Stimulated activated CD4-positive, alpha-beta T cell treated with anti-CD3 and anti-CD28 coated beads, Interleukin-1b, Interleukin-23, amount 100 ng/mL, for 48 hours (primary cell): ENCODE measurements at regions not wholly inside any gene's neighbourhood (a gene's known extent, or its start where the extent isn't known, plus 50 kb on each side); places are given as distances from the start of the nearest gene placed in this dataset.
"Not testable (repeated sequence)": the region's sequence is repeated elsewhere in the genome, so short reads cannot be mapped to it uniquely, and the experiment has no call there.

Experiments used
- DNase-seq: peaks from one replicate; pipeline ENCODE4 v3.0.0-alpha.2; 2020

DNA sequence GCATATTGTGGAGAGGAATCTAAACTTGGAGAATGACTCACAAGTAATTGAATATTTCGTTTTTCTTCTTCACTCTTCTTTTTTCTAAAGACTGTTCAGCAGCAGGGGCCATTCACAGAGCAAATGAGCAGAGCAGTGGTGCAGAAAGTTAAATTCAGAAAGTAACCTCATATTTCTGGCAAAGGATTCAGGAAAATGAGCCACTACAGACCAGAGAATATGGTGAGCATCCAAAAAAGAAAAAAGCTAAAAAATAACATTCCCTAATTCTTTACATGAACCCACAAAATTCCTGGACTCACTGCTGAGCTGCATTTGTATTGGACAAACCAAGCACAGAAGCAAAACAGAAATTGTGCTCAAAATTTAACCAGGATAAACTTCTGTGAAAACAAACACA, 1486.8 kb upstream of the C9orf72 start:
- no peak for DNase-seq

DNA sequence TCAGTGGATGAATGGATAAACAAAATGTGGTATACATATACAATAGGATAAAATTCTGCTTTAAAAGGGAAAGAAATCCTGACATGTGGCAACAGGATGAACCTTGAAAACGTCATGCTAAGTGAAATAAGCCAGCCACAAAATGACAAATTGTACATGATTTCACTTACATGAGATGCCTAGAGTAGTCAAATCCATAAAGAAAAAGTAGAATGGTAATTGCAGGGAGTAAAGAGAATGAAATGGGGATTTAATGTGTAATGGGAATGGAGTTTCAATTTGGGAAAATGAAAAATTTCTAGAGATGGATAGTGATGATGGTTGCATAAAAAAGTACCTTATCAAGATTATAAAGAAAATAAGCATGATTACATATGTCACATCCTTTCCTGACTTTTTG, 1489.2 kb upstream of the C9orf72 start:
- DNase-seq, result no peak

DNA sequence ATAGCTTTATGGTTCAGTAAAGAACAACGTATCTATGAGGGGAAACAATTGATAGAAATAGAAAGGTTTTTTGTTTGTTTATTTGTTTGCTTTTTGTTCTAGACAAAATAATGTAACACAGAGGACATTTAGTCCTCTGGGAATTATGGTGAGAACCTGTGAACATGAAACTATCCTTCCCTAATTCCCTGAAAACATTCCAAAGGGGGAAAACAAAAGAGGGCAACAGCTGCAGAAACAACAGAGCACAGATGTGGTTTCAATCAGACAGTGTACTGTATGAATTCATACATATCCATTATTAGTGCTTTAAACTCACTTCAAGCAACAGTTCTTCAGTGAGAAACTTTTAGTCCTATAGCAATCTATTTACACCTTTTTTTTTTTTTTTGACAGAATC, 1489.8 kb upstream of the C9orf72 start:
- no peak for DNase-seq

DNA sequence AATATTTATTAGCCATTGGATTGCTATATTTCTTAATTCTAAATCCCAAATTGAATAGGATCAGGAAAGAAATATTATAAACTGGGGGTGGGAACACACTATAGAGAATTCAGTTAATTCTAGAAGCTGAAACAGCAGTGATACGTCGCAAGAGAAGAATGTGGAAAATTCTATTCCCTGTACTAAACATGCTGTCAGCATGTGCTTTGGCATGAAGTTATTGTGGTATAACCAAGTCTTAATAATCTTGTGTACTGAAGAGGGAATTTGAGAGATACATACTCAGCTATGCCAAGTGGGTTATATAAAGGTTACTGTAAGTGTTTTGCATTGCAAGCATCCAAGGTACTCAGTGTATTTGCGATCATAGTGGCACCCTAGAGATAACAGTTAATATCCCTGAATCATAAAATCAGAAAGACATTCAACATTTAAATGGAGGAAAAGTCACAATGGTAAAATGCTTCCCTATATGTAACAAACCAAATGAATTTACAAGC, 1492.9 kb upstream of the C9orf72 start:
- no peak for DNase-seq

DNA sequence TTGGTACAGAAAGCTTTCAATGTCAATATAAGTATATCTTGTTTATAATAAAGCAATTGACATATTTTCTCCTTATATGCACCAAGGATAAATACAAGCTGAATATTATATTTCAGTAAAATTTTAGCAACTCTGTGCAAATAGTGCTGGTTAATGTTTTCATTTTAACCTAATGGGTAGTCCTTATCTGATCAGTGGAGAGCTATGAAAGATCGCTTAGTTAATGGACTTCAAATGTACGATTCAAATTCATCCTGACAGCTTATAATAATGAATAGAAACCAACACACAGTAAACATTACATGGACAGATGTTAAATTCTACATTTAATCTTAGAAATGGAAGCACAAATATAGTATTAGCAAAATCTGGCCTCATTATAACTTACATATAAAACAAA, 1495.2 kb upstream of the C9orf72 start:
- DNase-seq, result no peak

DNA sequence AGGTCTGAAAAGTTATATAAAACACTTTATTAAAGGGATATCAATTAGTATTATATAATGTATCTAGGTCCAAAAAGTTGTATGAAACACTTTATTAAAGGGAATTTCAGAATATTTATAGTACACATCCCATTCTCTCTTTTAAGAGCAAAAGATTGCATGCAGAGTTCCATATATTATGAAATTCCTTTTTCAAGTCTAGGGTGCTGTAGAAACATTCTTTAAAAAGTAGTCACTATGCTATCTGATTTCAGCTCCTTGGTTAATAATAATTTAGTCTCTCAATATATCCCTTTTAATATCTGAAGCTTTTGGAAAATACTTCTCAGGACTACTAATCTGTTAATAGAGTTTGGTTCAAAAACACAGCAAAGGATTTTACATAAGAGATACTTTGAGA, 1496.1 kb upstream of the C9orf72 start:
- no peak for DNase-seq

DNA sequence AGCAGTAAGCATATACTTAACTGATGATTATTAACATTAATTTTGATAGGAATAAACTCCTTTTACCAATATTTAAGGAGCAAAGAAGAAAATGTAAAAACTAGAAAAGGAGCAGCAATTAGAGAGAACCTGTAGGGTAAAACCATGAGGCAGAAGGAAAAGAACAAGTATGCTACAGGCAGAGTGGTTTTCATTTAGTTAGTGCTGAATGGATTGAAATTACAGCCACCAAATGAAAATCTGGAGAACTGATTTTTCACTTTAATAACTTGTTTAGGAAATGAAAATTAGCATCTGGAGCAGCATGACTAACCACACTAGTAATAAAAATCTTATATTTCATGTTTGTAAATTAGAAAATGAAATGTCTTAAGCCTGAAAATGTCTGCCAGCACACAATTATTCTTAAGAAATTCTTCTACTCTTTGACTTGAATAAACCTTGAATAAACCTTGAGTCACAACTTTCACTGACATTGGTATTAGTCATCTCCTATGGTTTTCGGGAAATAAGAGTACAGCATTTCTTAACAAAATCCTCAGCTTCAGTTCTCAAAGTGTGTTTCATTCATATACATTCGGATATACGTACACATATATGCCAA, 1504.9 kb upstream of the C9orf72 start:
- DNase-seq, result no peak

DNA sequence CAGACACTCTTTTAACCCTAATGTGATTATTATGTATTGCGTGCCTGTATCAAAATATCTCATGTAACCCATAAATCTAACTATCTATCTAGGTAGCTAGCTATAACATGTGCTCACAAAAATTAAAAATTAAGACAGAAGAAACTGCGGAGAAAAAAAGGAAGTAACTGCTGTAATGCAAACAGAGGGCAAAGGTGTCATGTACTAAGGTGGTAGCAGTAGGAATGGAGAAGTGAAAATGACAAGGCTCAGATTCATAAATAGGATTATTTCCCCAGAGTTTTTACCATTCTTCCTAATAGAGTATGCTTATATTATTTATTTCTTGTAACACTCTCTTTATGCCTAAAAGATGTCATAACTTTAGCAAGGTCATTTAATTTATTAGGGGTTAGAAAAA, 1527.5 kb upstream of the C9orf72 start:
- DNase-seq, result no peak

DNA sequence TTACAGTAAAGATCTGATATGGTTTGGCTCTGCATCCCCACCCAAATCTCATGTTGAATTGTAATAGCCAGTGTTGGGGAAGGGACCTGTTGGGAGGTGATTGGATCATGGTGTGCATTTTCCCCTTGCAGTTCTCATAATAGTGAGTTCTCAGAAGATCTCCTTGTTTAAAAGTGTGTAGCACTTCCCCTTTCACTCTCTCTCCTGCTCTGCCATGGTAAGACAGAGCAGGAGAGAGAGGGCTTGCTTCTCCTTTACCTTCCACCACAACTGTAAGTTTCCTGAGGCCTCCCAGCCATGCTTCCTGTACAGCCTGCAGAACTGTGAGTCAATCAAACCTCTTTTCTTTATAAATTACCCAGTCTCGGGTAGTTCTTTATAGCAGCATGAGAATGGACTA, 1530.9 kb upstream of the C9orf72 start:
- DNase-seq, result not testable (repeated sequence)

DNA sequence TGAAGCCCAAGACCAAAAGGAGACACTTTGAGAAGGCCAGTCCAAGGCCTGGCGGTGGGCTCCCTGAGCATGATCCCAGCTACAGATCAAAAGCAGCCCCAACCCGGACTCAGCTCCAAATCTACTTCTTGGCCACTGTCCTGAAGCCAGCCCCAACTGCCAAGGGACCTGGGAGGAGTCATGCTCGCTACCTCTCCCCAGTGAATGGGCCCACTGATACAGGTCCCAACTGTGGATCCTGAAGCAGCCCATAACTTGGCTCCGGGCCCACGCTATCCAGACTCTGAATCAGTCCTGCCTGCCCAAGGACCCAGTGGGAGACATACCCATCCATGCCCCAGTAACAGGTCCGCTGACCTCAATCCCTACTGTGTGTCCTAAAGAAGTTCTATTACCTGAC, 1545.3 kb upstream of the C9orf72 start:
- DNase-seq, result no peak

DNA sequence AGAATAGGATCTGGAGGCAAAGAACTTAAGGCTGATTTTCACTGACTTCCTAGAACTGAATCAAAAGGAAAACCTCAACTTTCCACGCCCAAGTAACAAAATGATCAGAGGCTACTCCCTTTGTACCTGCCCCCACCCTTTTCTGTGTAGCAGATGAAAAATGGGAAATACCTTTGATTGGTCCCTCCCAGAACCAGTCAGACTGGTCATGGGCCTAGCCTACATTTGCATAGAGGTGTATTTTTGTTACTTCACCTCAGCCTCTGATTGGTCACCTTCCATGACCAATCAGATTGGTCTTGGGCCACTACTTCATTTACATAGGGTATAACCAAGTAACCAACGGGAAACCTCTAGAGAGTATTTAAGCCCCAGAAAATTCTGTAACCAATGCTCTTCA, 1553.5 kb upstream of the C9orf72 start:
- DNase-seq, result no peak

DNA sequence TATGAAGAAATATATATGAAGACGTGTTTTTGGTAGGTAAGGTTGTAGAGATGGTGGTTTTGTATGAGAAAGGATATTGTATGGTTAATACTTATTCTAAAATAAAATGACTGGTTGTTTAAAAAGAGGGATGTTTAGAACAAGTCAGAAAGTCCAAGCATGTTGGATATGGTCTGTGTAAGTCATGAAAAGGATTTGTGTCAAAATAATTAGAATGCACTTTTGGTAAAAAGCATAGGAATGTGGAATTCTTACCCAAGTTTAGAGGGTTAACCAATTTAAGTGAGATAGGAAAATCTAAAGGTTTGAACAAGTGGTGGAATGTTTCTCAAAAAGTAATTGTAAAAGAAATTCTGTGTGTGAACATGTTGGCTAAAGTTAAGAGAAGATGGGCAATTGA, 1556.5 kb upstream of the C9orf72 start:
- DNase-seq, result no peak

DNA sequence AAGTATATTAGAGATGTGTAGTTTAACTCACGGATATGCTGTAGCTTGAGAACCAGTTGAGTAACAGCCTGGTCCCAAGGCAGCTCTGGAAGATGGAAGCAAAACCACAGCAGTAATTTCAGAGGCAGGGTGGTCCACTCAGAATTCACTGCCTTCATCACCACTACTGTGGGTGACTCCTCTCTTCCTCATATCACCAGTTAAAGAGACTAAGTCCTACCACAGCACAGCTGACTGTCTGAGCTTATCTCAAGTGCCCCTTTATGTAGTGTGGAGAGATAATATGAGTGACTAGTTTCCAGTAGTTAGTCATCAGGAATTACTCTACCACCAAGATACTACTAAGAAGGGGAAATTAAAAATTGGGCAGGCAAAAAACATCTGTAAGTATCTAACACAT, 1571.2 kb upstream of the C9orf72 start:
- no peak for DNase-seq

DNA sequence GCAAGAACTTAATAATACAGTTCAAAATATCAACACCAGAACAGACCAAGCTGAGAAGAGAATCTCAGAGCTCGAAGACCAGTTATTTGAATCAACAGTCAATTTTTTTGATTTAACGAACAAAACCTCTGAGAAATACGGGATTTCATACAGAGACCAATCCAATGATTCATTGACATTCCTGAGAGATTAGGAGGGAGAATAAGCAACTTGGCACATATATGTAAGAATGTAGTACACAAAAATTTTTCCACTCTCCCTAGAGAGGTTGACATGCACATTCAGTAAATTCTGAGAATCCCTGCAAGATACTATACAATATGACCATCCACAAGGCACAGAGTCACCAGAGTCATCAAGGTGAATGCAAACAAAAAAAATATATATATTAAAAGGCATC, 1577.3 kb upstream of the C9orf72 start:
- no peak for DNase-seq

DNA sequence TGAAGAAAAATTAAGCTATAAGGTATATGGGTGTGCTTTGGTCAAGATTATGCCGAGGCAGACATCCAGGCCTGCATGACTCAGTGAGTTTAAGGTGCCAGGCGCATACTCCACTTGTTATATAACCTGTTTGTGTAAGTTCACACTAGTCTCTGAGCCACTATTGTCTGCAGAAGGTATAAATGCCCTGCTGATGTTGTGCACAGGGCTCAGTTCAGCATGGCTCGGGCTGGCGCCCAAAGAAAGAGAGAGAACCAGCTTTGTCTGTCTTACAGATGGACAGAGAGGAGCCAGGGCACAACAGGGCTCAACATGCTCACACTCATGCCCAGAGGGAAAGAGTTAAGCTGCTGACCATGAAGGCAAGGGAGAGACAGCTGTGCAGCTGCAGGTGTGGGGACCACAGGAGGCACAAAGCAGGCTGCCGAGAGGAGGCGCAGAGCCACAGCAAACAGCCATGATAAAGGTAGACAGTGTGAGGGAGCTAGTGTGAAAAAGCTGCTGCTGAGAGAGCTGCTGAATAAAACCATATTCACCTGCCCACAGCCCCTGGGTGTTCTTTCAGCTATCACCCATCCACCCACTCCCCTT, 1587.6 kb upstream of the C9orf72 start:
- DNase-seq, result no peak

DNA sequence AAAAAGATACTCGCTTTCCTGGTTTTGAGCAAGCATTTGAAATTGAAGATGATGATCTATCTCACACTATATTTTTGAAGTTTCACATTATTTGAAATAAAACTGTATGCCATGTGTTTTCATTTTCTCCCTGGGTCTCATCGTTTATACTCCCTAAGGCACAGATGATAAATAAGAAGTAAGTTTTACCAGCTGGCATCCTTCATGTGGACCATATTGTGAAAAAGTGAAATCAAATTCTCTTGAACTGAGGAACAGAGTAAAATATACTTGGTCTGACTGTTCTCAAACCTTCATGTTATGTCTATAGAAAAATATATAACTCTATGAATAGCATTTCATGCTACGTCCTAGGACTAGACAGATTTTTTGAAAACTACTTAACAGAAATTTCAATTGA, 1600.9 kb upstream of the C9orf72 start:
- no peak for DNase-seq

DNA sequence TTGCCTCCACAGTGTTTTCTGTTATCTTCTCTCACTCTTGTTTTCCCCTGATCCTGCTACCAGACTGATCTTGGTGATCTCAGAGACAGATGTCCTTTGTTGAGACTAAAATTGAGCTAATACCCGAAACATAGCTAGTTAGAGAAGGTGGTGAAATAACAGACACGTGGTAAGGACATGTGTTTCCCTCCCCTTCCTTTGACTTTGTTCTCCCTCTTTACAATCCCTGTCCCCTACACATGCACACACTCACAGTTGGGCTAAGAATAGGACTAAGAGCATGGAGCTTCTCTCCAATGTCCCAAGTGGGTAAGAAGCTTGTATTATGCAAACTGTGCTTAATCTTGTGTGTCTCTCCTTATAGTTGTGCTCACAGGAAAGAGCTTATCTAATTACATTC, 1603.0 kb upstream of the C9orf72 start:
- no peak for DNase-seq

DNA sequence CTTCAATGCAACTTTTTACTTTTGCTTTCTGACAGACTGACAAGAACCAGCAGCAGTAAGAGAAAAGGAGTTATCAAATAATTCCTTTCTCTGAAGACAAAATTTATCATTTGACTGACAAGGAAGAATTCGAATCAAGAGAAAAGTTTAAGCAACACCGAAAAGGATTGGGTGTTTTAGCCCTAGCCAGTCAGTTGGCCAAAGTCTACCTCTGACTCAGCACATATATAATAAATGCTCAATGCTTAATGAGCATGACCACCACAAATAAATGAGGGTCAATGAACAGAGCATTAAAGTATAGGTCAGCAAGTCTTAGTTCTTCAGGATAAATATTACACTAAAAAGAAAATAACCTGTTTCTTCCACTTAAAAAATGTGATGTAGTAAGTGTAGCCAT, 1603.5 kb upstream of the C9orf72 start:
- no peak for DNase-seq

DNA sequence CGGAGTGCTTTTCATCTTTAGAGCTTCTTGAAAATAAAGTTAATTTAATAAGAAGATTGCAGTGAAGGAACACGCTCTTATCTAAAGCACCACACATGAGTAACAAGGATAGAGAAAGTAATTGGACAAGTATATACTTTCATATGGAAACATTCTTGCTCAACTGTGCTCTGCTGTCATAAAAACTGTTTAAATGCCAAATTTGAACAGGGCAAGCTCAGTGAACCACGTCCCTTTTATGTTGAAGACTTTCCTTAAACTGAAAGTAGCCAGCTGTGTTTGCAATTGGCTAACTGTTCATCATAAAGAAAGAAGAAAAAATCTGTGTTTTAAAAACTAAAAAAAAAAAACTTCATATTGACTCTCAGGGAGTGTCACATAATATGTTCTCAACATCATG, 1610.7 kb upstream of the C9orf72 start:
- DNase-seq, result no peak

DNA sequence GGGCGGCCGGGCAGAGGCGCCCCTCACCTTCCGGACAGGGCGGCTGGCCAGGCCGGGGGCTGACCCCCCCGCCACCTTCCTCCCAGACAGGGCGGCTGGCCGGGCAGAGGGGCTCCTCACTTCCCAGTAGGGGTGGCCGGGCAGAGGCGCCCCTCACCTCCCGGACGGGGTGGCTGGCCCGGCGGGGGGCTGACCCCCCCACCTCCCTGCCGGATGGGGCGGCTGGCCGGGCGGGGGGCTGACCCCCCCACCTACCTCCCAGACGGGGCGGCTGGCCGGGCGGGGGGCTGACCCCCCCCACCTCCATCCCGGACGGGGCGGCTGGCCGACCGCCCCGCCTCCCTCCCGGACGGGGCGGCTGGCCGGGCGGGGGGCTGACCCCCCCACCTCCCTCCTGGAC, 1615.5 kb upstream of the C9orf72 start:
- DNase-seq, result not testable (repeated sequence)

DNA sequence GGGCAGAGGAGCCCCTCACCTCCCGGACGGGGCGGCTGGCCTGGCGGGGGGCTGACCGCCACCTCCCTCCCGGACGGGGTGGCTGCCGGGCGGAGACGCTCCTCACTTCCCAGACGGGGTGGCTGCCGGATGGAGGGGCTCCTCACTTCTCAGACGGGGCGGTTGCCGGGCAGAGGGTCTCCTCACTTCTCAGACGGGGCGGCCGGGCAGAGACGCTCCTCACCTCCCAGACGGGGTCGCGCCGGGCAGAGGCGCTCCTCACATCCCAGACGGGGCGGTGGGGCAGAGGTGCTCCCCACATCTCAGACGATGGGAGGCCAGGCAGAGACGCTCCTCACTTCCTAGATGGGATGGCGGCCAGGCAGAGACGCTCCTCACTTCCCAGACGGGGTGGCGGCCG, 1615.9 kb upstream of the C9orf72 start:
- not testable (repeated sequence) for DNase-seq

DNA sequence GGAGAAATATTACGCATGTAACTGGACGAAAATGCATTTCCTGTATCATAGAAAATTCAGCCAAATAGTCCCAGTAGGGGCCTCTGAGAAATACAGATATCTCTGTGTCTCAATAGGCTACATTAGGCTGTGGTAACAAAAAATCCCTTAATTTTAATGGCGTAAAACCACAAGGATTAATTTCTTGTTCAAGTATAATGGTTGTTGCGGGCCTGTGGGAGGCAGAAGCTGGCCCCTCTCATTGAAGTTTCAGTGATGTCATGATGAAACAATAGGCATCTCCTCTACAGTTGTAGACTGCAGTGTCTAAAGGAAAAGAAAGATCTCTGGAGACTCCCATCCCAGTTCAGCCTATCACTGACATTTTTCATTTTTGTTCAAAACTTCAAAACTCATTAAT, 1625.6 kb upstream of the C9orf72 start:
- DNase-seq, result no peak

DNA sequence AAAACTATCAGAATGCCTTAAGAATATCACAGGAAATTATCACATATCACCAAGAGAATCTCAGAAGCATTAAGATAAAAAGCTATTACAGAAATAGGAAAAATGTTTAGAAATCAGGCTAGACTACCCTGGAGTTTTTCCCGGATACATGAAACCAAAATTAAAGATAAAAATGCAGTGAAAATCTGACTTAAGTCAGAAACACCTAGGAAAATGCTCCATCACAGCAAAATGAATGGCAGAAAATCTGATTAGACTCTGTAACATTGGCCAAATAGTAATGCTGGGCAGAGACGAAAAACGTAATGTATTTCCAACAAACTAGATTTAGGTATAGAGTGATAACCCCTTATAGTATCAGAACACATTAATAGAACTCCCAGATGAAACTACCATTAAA, 1626.7 kb upstream of the C9orf72 start:
- DNase-seq, result no peak

DNA sequence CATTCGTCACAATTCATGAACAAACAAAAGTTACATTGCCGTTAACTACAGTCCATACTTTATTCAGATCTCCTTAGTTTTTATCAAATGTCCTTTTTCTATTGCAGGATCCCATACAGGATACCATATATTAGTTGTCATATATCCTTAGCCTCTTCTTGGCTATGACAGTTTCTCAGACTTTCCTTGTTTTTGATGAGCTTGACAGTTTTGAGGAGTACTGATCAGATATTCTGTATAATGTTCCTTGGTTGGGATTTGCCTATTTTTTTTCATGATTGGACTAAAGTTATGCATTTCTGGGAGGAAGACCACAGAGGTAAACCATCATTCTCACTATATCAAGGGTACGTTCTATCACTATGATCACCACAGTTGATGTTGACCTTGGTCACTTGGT, 1627.4 kb upstream of the C9orf72 start:
- no peak for DNase-seq

DNA sequence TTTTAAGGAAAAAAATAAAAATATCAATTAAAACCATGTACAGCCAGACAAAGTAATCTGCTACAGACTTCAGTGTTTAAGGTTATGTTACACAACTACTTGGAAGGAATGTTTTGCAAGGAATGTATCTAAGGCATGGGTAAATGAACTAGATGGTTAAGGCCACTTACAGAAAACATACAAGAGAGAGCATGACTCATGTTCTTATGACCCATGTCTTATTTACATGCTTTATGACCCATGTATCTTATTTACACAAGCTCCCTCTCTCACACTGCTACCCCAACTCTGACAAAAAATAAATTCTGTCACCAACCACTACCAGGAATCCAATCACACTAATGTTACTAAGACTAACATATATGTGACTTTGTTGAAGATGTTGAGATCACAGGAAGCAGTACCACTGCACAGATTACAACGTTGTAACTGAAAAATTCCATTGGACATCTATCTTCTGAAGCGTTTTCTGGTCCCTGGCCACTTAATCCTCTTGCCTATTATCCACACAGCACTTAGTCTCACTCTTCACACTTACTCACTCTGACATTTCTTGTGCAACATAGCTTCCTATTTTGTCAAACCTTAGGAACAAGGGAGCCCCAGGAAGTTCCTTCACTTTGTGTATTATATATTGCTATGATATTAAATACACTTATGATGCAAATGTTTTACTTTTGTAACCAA, 1630.1 kb upstream of the C9orf72 start:
- no peak for DNase-seq
